Middle frontal gyrus (tissue), 1 donor: ENCODE measurements at regions not wholly inside any gene's neighbourhood (a gene's known extent, or its start where the extent isn't known, plus 50 kb on each side); places are given as distances from the start of the nearest gene placed in this dataset.
A peak's percentile ranks its signal among the peaks of the same experiment; 100 is the strongest.
"Not testable (repeated sequence)": the region's sequence is repeated elsewhere in the genome, so short reads cannot be mapped to it uniquely, and the experiment has no call there.

Source experiments
- DNase-seq: peaks from one replicate; pipeline ENCODE4 v3.0.0-alpha.2; 2015; ENCODE audit warnings: low spot score; ENCODE audit errors: extremely low spot score

GRCh38 chr3:153958635-153959595, 162.3 kb upstream of the ARHGEF26 start:
- no peak for DNase-seq

GRCh38 chr3:153960458-153961074, 160.6 kb upstream of the ARHGEF26 start:
- no peak for DNase-seq

GRCh38 chr3:153961494-153961893, 159.7 kb upstream of the ARHGEF26 start:
- no peak for DNase-seq

- no peak for DNase-seq
Measured at GRCh38 chr3:153963012-153963411, 158.2 kb upstream of the ARHGEF26 start.

GRCh38 chr3:153967260-153967659, 153.9 kb upstream of the ARHGEF26 start:
- no peak for DNase-seq

GRCh38 chr3:153970047-153970446, 151.1 kb upstream of the ARHGEF26 start:
- DNase-seq, result no peak

- DNase-seq, result no peak
Measured at GRCh38 chr3:153970741-153971347, 150.3 kb upstream of the ARHGEF26 start.

GRCh38 chr3:153972862-153973261, 148.3 kb upstream of the ARHGEF26 start:
- no peak for DNase-seq

GRCh38 chr3:153973722-153974265, 147.4 kb upstream of the ARHGEF26 start:
- no peak for DNase-seq

GRCh38 chr3:153974614-153975013, 146.6 kb upstream of the ARHGEF26 start:
- DNase-seq, result no peak

GRCh38 chr3:153976891-153977554, 144.2 kb upstream of the ARHGEF26 start:
- peak; percentile 48 for DNase-seq

GRCh38 chr3:153978006-153978405, 143.2 kb upstream of the ARHGEF26 start:
- DNase-seq, result no peak

GRCh38 chr3:153979418-153980251, 141.6 kb upstream of the ARHGEF26 start:
- DNase-seq, result no peak

GRCh38 chr3:153980252-153980590, 141.0 kb upstream of the ARHGEF26 start:
- no peak for DNase-seq

GRCh38 chr3:153997364-153997763, 123.8 kb upstream of the ARHGEF26 start:
- DNase-seq, result not testable (repeated sequence)

- DNase-seq, result no peak
Measured at GRCh38 chr3:154003649-154004048, 117.5 kb upstream of the ARHGEF26 start.

- DNase-seq, result no peak
Measured at GRCh38 chr3:154011036-154011435, 110.2 kb upstream of the ARHGEF26 start.

- DNase-seq, result no peak
Measured at GRCh38 chr3:154013736-154014135, 107.5 kb upstream of the ARHGEF26 start.

GRCh38 chr3:154015307-154015706, 105.9 kb upstream of the ARHGEF26 start:
- no peak for DNase-seq

- no peak for DNase-seq
Measured at GRCh38 chr3:154018100-154018696, 103.0 kb upstream of the ARHGEF26 start.
